HepG2 (cell line): ENCODE measurements at regions not wholly inside any gene's neighbourhood (a gene's known extent, or its start where the extent isn't known, plus 50 kb on each side); places are given as distances from the start of the nearest gene placed in this dataset.

Source experiments
- CREM ChIP-seq, 2 experiments: sonication (generic) in 1 of 2; formaldehyde crosslinking in 1 of 2; IDR thresholded peaks; 2 replicates each; pipeline versions ENCODE4 v1.4.0 to v1.6.1; 2016 to 2020; ENCODE audit warnings: antibody characterized with exemption in 1 of 2, mild to moderate bottlenecking in 1 of 2, missing genetic modification reagents in 1 of 2
- MAFF ChIP-seq: IDR thresholded peaks from 2 replicates; pipeline ENCODE4 v1.6.1; 2011; ENCODE audit warnings: low read depth, low read length, improper control_type of control experiment
- TAF1 ChIP-seq: sonication (generic); formaldehyde crosslinking; IDR thresholded peaks from 2 replicates; pipeline ENCODE4 v1.4.0; 2020; ENCODE audit warnings: missing genetic modification reagents
- YY1 ChIP-seq: IDR thresholded peaks from 2 replicates; pipeline ENCODE4 v1.6.1; 2011; ENCODE audit warnings: low read length, low read depth, moderate library complexity, mild to moderate bottlenecking; ENCODE audit not compliant: insufficient read depth, insufficient replicate concordance
- ZFP36 ChIP-seq: fragments of 150-350 bp; IDR thresholded peaks from 2 replicates; pipeline ENCODE4 v1.6.1; 2018; ENCODE audit warnings: borderline replicate concordance, low read length, low read depth; ENCODE audit not compliant: partially characterized antibody
- TF ChIP-seq, protein P1 (sequence below): sonication (generic); formaldehyde crosslinking; IDR thresholded peaks from 2 replicates; pipeline ENCODE4 v1.4.0; 2020; ENCODE audit warnings: missing genetic modification reagents
- TF ChIP-seq, protein P2 (sequence below): sonication (generic); formaldehyde crosslinking; IDR thresholded peaks from 2 replicates; pipeline ENCODE4 v1.5.1; 2020; ENCODE audit warnings: mild to moderate bottlenecking, missing genetic modification reagents

DNA sequence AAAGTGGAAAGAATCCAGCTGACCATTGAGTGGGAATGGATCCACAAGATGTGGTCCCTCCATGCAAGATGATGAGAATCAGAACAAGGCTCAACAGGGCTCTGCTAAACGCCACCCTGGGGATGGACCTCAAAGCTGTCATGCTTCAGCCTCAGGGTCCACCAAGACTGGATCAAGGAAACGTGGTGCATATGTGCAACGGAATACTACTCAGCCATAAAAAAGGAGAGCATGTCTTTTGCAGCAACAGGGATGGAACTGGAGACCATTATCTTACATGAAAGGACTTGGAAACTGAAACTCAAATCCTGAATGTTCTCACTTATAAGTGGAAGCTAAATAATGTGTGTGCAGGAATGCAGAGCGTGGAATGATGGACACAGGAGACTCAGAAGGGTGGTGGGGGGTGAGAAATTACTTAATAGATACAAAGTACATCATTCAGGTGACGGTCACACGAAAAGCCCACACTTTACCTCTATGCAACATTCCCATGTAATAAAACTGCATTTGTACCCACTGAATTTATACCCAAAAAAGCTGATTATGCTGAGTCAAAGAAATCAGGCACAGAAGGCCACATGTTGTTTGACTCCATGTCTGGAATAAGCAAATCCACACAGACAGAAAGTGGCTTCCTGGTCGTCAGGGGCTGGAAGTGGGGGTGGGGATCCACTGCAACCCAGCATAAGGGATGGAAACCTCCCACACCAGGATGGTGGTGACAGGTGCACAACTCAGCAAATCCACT, 116.1 kb downstream of the SHANK2 start:
- TF ChIP-seq ZFP36 (no peak), CREM (IDR thresholded peaks at IDR 0.05) (no peak), CREM (CRISPR knock-in tag; IDR thresholded peaks at IDR 0.05) (no peak), MAFF (peak; percentile 52; the same call in 1 of the 2 replicates), YY1 (no peak), TAF1 (CRISPR knock-in tag) (no peak)
- TF ChIP-seq, protein P1, sequence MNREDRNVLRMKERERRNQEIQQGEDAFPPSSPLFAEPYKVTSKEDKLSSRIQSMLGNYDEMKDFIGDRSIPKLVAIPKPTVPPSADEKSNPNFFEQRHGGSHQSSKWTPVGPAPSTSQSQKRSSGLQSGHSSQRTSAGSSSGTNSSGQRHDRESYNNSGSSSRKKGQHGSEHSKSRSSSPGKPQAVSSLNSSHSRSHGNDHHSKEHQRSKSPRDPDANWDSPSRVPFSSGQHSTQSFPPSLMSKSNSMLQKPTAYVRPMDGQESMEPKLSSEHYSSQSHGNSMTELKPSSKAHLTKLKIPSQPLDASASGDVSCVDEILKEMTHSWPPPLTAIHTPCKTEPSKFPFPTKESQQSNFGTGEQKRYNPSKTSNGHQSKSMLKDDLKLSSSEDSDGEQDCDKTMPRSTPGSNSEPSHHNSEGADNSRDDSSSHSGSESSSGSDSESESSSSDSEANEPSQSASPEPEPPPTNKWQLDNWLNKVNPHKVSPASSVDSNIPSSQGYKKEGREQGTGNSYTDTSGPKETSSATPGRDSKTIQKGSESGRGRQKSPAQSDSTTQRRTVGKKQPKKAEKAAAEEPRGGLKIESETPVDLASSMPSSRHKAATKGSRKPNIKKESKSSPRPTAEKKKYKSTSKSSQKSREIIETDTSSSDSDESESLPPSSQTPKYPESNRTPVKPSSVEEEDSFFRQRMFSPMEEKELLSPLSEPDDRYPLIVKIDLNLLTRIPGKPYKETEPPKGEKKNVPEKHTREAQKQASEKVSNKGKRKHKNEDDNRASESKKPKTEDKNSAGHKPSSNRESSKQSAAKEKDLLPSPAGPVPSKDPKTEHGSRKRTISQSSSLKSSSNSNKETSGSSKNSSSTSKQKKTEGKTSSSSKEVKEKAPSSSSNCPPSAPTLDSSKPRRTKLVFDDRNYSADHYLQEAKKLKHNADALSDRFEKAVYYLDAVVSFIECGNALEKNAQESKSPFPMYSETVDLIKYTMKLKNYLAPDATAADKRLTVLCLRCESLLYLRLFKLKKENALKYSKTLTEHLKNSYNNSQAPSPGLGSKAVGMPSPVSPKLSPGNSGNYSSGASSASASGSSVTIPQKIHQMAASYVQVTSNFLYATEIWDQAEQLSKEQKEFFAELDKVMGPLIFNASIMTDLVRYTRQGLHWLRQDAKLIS = no peak
- TF ChIP-seq, protein P2, sequence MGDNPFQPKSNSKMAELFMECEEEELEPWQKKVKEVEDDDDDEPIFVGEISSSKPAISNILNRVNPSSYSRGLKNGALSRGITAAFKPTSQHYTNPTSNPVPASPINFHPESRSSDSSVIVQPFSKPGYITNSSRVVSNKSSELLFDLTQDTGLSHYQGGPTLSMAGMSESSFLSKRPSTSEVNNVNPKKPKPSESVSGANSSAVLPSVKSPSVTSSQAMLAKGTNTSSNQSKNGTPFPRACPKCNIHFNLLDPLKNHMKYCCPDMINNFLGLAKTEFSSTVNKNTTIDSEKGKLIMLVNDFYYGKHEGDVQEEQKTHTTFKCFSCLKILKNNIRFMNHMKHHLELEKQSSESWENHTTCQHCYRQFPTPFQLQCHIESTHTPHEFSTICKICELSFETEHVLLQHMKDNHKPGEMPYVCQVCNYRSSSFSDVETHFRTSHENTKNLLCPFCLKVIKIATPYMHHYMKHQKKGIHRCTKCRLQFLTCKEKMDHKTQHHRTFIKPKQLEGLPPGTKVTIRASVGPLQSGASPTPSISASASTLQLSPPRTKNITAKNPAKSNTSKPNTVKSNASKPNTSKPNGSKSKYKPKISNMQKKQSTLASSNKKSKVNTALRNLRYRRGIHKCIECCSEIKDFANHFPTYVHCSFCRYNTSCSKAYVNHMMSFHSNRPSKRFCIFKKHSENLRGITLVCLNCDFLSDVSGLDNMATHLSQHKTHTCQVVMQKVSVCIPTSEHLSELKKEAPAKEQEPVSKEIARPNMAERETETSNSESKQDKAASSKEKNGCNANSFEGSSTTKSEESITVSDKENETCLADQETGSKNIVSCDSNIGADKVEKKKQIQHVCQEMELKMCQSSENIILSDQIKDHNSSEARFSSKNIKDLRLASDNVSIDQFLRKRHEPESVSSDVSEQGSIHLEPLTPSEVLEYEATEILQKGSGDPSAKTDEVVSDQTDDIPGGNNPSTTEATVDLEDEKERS = no peak
